Kidney epithelial cell (primary cell): ENCODE measurements at regions not wholly inside any gene's neighbourhood (a gene's known extent, or its start where the extent isn't known, plus 50 kb on each side); places are given as distances from the start of the nearest gene placed in this dataset.

Experiments used
- DNase-seq: peaks from one replicate; pipeline ENCODE4 v3.0.0-alpha.2; 2010; ENCODE audit warnings: low read depth
- H3K27me3 ChIP-seq: 2 replicates; pipeline ENCODE4 v1.6.0; 2011; ENCODE audit warnings: low read length; ENCODE audit not compliant: control insufficient read depth, insufficient read depth
- H3K36me3 ChIP-seq: 2 replicates; pipeline ENCODE4 v1.5.1; 2011; ENCODE audit warnings: low read length; ENCODE audit not compliant: control insufficient read depth, insufficient read depth
- H3K4me3 ChIP-seq: 2 replicates; pipeline ENCODE4 v1.5.1; 2011; ENCODE audit warnings: low read depth, mild to moderate bottlenecking, control low read depth, low read length
- TF ChIP-seq, protein P1 (sequence below): IDR thresholded peaks from 2 replicates; pipeline ENCODE4 v1.5.1; 2011; ENCODE audit warnings: mild to moderate bottlenecking, moderate library complexity, low read length, control low read depth, inconsistent platforms; ENCODE audit not compliant: insufficient read depth, poor library complexity, severe bottlenecking

DNA sequence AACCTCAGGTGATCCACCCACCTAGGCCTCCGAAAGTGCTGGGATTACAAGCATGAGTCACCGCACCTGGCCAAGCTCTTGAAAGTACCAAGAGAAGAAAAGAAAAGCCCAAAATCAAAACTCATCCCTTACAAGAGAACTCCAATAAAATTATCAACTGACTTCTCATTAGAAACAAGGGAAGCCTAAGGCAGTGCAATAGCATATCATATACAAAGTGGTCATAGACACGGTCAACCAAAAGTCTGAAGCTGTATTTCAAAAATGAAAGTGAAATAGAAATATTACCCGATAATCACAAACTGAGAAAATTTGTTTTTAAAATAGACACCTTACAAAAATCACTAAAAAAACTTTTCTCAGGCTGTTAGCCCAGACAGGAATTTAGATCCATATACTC, 1321.1 kb upstream of the GJE1 start:
- DNase-seq: no peak
- no peak overlapping the region for H3K4me3 ChIP-seq
- H3K27me3 ChIP-seq: no peaks in the 10 kb centered on the region
- TF ChIP-seq, protein P1, sequence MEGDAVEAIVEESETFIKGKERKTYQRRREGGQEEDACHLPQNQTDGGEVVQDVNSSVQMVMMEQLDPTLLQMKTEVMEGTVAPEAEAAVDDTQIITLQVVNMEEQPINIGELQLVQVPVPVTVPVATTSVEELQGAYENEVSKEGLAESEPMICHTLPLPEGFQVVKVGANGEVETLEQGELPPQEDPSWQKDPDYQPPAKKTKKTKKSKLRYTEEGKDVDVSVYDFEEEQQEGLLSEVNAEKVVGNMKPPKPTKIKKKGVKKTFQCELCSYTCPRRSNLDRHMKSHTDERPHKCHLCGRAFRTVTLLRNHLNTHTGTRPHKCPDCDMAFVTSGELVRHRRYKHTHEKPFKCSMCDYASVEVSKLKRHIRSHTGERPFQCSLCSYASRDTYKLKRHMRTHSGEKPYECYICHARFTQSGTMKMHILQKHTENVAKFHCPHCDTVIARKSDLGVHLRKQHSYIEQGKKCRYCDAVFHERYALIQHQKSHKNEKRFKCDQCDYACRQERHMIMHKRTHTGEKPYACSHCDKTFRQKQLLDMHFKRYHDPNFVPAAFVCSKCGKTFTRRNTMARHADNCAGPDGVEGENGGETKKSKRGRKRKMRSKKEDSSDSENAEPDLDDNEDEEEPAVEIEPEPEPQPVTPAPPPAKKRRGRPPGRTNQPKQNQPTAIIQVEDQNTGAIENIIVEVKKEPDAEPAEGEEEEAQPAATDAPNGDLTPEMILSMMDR: no peak
- no peaks in the 10 kb centered on the region for H3K36me3 ChIP-seq

DNA sequence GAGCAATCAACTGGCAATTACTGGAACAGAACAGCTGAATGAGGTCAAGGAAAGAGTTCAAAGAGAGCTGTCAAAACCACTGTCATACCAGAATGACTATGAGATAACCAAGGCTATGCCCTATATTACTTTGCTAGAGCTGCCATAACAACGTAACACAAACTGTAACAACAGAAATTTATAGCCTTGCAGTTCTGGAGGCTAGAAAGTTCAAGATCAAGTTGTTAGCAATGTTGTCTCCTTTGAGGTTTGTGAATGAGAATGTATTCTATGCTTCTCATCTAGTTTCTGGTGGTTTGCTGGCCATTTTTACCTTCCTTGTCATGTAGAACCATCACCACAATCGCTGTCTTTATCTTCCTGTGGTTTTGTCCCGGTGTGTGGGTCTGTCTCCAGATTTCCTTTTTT, 1323.0 kb upstream of the GJE1 start:
- DNase-seq: no peak
- Histone ChIP-seq H3K36me3 (no peaks in the 10 kb centered on the region), H3K4me3 (no peak overlapping the region), H3K27me3 (no peaks in the 10 kb centered on the region)
- TF ChIP-seq, protein P1: no peak

DNA sequence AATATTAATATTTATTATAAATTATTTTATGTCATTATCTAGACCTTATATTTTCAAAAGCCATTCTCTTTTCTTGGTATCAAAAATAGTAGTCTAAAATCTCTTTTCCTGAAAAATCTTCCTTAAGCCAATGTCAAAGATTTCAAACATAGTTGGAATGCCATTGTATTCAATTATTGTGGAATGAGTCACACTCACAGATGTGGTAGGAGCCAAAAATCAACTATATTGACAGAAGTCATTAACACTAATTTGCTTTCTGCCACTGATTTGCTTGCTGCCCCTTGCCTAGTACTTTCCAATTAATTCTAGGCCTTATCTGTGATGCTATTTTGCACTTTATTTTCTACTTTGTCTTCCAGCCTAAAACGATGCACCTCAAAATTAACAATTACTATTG, 1326.3 kb upstream of the GJE1 start:
- DNase-seq: no peak
- Histone ChIP-seq H3K4me3 (no peak overlapping the region), H3K36me3 (no peaks in the 10 kb centered on the region), H3K27me3 (no peaks in the 10 kb centered on the region)
- TF ChIP-seq, protein P1: no peak

DNA sequence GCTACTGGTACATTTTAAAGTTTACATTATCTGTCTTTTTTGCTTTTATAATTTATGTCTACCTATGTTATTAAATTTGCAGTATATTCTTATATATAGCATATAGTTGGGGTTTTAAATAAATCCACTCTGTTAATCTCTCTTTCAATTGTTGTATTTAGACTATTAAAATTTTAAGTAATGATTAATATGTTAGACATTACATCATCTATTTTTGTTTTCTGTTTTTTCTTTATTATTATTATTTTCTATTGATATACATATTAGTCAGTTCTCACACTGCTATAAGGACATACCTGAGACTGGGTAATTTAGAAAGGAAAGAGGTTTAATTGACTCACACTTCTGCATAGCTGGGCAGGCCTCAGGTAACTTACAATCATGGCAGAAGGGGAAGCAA, 1338.2 kb upstream of the GJE1 start:
- TF ChIP-seq, protein P1: no peak
- Histone ChIP-seq H3K36me3 (no peaks in the 10 kb centered on the region), H3K4me3 (no peak overlapping the region), H3K27me3 (no peaks in the 10 kb centered on the region)
- DNase-seq: no peak

DNA sequence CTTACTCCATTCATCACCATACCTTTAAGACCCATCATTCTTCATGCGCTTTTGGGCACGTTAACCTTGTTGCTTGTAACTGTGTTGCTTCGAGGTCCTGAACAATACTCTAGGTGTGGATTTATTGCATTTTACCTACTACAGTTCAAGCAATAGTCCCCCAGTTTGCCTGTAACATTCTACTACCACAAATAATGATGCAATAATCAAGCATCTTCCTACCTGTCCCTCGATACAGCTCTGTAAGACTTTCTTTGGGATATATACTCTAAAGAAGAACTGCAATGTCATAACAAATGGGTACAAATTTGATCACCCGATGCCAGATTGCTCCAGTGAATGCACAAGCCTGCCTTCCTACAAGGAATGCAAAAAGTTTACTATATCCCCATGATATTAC, 1342.6 kb upstream of the GJE1 start:
- DNase-seq: no peak
- H3K36me3 ChIP-seq: no peaks in the 10 kb centered on the region
- no peak overlapping the region for H3K4me3 ChIP-seq
- TF ChIP-seq, protein P1: no peak
- no peaks in the 10 kb centered on the region for H3K27me3 ChIP-seq

DNA sequence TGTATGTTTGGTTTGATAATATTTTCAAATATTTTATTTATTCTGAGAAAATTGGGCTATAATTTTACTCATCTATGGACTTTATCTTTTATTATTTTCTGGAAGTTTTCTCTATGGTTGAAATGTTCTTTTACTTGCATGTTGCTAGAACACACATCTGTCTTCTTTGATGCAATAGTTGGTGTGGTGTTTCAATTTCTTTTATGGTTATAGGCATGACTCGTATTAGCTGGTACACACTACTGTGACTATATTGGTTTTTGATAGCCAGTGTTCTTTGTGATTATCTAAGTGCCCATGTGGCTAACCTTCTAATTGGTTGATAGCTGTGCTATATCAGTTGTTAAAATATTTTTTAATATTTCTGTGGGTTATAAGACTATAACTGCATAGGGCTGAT, 1343.3 kb upstream of the GJE1 start:
- Histone ChIP-seq H3K27me3 (no peaks in the 10 kb centered on the region), H3K36me3 (no peaks in the 10 kb centered on the region), H3K4me3 (no peak overlapping the region)
- no peak for DNase-seq
- TF ChIP-seq, protein P1: no peak
